ENCODE measurements at regions not wholly inside any gene's neighbourhood (a gene's known extent, or its start where the extent isn't known, plus 50 kb on each side); places are given as distances from the start of the nearest gene placed in this dataset.

DNA sequence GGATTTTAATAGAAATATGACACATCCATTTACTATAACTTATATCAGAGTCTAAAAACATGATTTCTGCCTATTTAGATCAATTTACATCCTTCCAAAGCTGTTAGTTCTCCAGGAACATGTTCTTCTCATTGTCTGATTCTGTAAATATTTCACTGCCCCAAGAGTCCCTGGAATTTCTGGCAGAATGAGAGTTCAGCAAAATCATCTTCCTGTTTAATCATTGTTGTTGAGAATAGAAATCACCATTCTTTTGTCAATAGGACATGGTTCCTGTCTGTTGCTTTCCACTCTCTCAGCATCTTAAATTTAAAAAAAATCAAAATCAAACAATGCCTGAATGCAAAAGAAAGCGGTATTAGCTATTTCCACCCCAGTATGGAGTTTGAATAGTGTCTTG lies 172.8 kb upstream of the FRMPD4 start:
- TF ChIP-seq, protein P1, sequence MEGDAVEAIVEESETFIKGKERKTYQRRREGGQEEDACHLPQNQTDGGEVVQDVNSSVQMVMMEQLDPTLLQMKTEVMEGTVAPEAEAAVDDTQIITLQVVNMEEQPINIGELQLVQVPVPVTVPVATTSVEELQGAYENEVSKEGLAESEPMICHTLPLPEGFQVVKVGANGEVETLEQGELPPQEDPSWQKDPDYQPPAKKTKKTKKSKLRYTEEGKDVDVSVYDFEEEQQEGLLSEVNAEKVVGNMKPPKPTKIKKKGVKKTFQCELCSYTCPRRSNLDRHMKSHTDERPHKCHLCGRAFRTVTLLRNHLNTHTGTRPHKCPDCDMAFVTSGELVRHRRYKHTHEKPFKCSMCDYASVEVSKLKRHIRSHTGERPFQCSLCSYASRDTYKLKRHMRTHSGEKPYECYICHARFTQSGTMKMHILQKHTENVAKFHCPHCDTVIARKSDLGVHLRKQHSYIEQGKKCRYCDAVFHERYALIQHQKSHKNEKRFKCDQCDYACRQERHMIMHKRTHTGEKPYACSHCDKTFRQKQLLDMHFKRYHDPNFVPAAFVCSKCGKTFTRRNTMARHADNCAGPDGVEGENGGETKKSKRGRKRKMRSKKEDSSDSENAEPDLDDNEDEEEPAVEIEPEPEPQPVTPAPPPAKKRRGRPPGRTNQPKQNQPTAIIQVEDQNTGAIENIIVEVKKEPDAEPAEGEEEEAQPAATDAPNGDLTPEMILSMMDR (IDR thresholded peaks at IDR 0.05): no peak
- no peak for TF ChIP-seq POLR2AphosphoS5 (IDR thresholded peaks at IDR 0.05)

All from upper lobe of left lung (tissue), 4 donors.